Activated T-helper 1 cell treated with anti-CD3 and anti-CD28 coated beads, Interleukin-12 subunit alpha, Interleukin-12 subunit beta, Interleukin-2, Interleukin-4 antibody, amounts not matched to agents 30 ng/mL and 10 ng/mL and 1 ng/mL, durations not matched to agents 14 hours and 24 hours and 36 hours (primary cell): ENCODE measurements at regions not wholly inside any gene's neighbourhood (a gene's known extent, or its start where the extent isn't known, plus 50 kb on each side); places are given as distances from the start of the nearest gene placed in this dataset.

Experiments used
- DNase-seq: peaks from one replicate; pipeline ENCODE4 v3.0.0; 2021; ENCODE audit warnings: low spot score
- H3K27ac Mint-ChIP-seq: one replicate; pipeline ENCODE4 v1.8.0; 2021; ENCODE audit warnings: mild to moderate bottlenecking, mixed read lengths
- H3K27me3 Mint-ChIP-seq: one replicate; pipeline ENCODE4 v1.8.0; 2022; ENCODE audit warnings: mild to moderate bottlenecking, moderate library complexity, mixed read lengths; ENCODE audit not compliant: insufficient read depth
- H3K36me3 Mint-ChIP-seq: one replicate; pipeline ENCODE4 v1.8.0; 2021; ENCODE audit warnings: low read depth, mixed read lengths
- H3K4me1 Mint-ChIP-seq: one replicate; pipeline ENCODE4 v1.8.0; 2021; ENCODE audit warnings: low read depth, mixed read lengths
- H3K4me3 Mint-ChIP-seq: one replicate; pipeline ENCODE4 v1.8.0; 2021; ENCODE audit warnings: mild to moderate bottlenecking, moderate library complexity, mixed read lengths
- H3K9me3 Mint-ChIP-seq: one replicate; pipeline ENCODE4 v1.8.0; 2021; ENCODE audit warnings: mixed read lengths
- intact Hi-C: fragments of 100-400 bp; cut with micrococcal nuclease; formaldehyde crosslinking; loops from one replicate; pipeline ENCODE4 v1.15.1; 2024

GRCh38 chr11:98564881-98565280 lies 455.9 kb upstream of the CNTN5 start:
- H3K9me3 Mint-ChIP-seq: no peaks in the 10 kb centered on the region
- no peaks in the 10 kb centered on the region for H3K27me3 Mint-ChIP-seq
- no peak for DNase-seq
- no peak overlapping the region for H3K27ac Mint-ChIP-seq
- intact Hi-C loops: no loop called here
- no peak overlapping the region for H3K4me3 Mint-ChIP-seq
- H3K36me3 Mint-ChIP-seq: no peaks in the 10 kb centered on the region
- H3K4me1 Mint-ChIP-seq: no peaks in the 10 kb centered on the region

DNA sequence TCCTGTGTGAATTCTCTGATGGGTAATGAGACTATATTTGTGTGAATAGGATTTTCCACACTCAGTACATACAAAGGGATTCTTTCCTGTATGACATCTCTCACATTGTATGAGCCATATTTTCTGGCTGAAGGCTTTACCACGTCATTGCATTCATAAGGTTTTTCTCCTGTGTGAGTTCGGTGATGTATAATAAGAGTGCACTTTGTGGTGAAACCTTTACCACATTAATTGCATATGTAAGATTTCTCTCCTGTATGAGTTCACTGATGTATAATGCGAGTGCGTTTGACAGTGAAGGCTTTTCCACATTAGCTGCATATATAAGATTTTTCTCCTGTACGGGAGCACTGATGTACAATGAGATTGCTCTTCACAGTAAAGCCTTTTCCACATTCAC lies 455.4 kb upstream of the CNTN5 start:
- Mint-ChIP-seq H3K36me3 (no peaks in the 10 kb centered on the region), H3K4me1 (no peaks in the 10 kb centered on the region), H3K27me3 (no peaks in the 10 kb centered on the region), H3K4me3 (no peak overlapping the region), H3K9me3 (no peaks in the 10 kb centered on the region), H3K27ac (no peak overlapping the region)
- no peak for DNase-seq
- intact Hi-C loops: no loop called here

GRCh38 chr11:98566978-98567377 lies 453.8 kb upstream of the CNTN5 start:
- H3K27me3 Mint-ChIP-seq: no peaks in the 10 kb centered on the region
- H3K4me1 Mint-ChIP-seq: no peaks in the 10 kb centered on the region
- no peaks in the 10 kb centered on the region for H3K36me3 Mint-ChIP-seq
- H3K9me3 Mint-ChIP-seq: no peaks in the 10 kb centered on the region
- intact Hi-C loops: no loop called here
- DNase-seq: no peak
- no peak overlapping the region for H3K4me3 Mint-ChIP-seq
- no peak overlapping the region for H3K27ac Mint-ChIP-seq

GRCh38 chr11:98568013-98568412 lies 452.7 kb upstream of the CNTN5 start:
- Mint-ChIP-seq H3K4me1 (no peaks in the 10 kb centered on the region), H3K36me3 (no peaks in the 10 kb centered on the region), H3K9me3 (no peaks in the 10 kb centered on the region), H3K27me3 (no peaks in the 10 kb centered on the region), H3K4me3 (no peak overlapping the region), H3K27ac (no peak overlapping the region)
- no peak for DNase-seq
- intact Hi-C loops: no loop called here

- Mint-ChIP-seq H3K4me1 (no peaks in the 10 kb centered on the region), H3K4me3 (no peak overlapping the region), H3K27me3 (no peaks in the 10 kb centered on the region), H3K9me3 (no peaks in the 10 kb centered on the region), H3K27ac (no peak overlapping the region), H3K36me3 (no peaks in the 10 kb centered on the region)
- intact Hi-C loops: no loop called here
- no peak for DNase-seq
These were observed 447.8 kb upstream of the CNTN5 start for GRCh38 chr11:98572941-98573340.

DNA sequence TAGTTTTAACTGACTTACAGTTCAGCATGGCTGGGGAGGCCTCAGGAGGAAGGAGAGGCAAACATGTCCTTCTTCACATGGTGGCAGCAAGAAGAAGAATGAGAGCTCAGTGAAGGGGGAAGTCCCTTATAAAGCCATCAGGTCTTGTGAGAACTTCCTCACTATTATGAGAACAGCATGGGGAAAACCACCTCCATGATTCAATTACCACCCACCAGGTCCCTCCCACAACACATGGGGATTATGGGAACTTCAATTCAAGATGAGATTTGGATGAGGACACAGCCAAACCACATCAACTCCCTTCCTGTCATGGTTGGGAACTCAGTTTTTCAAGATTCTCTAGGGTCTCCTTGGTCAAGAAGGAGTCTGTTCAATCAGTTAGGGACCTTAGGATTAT lies 432.9 kb upstream of the CNTN5 start:
- Mint-ChIP-seq H3K27ac (no peak overlapping the region), H3K4me1 (no peaks in the 10 kb centered on the region), H3K4me3 (no peak overlapping the region), H3K27me3 (no peaks in the 10 kb centered on the region), H3K9me3 (peaks cover 9% of the 10 kb centered on the region), H3K36me3 (no peaks in the 10 kb centered on the region)
- DNase-seq: no peak
- intact Hi-C loops: no loop called here

GRCh38 chr11:98589967-98590366 lies 430.8 kb upstream of the CNTN5 start:
- intact Hi-C loops: no loop called here
- no peak overlapping the region for H3K27ac Mint-ChIP-seq
- no peaks in the 10 kb centered on the region for H3K27me3 Mint-ChIP-seq
- no peaks in the 10 kb centered on the region for H3K4me1 Mint-ChIP-seq
- DNase-seq: no peak
- peaks cover 11% of the 10 kb centered on the region for H3K9me3 Mint-ChIP-seq
- no peaks in the 10 kb centered on the region for H3K36me3 Mint-ChIP-seq
- H3K4me3 Mint-ChIP-seq: no peak overlapping the region

DNA sequence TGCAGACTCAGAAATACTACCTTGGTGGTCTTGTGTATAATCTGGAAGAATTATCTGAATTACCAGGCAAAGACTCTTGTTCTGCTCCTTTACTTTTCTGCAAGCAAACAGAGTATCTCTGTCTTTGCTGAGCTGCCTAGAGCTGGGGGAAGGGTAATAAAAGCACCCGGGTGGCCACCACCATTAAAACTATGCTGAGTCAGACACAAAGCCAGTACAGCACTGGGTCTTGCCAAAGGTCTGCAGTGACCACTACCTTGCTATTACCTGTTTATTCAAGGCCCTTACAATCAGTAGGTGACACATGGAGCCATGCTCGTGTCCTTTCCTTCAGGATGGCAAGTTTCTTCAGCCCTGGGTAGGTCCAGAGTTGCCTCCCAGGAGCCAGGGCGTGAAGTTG lies 420.6 kb upstream of the CNTN5 start:
- Mint-ChIP-seq H3K27ac (no peak overlapping the region), H3K27me3 (no peaks in the 10 kb centered on the region), H3K9me3 (peaks cover 6% of the 10 kb centered on the region), H3K4me1 (no peaks in the 10 kb centered on the region), H3K4me3 (no peak overlapping the region), H3K36me3 (no peaks in the 10 kb centered on the region)
- DNase-seq: no peak
- intact Hi-C loops: no loop called here

DNA sequence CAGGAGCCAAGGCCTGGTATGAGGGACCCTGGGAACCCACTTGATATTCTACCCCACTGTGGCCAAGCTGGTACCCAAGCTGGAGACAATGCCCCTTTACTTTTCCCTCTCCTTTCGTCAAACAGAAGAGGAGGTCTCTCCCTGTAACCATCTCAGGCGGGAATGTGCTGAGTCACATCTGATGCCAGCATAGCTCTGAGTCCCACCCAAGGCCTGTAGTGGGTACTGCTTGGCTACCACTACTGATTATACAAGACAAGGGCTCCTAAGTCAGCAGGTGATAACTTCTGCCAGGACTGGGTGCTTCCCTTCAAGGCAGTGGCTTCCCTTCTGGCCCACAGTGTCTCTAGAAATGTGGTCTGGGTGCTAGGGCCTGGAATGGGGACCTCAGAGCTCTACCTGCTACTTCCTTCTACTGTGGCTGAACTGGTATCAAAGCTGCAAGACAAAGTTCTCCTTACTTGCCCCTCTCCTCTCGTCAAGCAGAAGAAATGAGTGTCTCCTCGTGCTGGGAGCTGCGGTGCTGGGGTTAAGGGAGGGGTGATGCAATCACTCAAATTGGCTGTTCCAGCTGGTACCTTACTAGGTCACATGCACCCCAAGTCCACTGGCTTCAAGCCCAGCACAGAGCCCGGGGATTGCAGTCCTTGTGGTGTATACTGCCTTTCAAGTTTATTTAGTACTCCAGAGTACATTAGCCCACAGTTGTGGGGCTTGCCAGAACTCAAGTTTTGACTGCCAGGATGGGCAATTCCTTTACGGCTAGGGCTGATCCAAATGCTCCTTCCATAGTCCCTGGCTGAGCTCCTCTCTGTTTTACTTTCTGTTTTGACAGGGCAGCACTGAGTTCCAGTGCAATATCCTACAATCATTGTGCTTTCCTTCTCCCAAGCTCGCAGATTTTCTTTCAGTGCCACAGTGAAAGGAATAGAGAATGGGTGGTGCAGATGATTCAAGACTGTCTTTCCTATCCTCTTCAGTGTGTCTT lies 419.7 kb upstream of the CNTN5 start:
- H3K4me3 Mint-ChIP-seq: no peak overlapping the region
- DNase-seq: no peak
- H3K27me3 Mint-ChIP-seq: no peaks in the 10 kb centered on the region
- H3K36me3 Mint-ChIP-seq: no peaks in the 10 kb centered on the region
- no peaks in the 10 kb centered on the region for H3K4me1 Mint-ChIP-seq
- H3K27ac Mint-ChIP-seq: no peak overlapping the region
- peaks cover 6% of the 10 kb centered on the region for H3K9me3 Mint-ChIP-seq
- intact Hi-C loops: no loop called here

DNA sequence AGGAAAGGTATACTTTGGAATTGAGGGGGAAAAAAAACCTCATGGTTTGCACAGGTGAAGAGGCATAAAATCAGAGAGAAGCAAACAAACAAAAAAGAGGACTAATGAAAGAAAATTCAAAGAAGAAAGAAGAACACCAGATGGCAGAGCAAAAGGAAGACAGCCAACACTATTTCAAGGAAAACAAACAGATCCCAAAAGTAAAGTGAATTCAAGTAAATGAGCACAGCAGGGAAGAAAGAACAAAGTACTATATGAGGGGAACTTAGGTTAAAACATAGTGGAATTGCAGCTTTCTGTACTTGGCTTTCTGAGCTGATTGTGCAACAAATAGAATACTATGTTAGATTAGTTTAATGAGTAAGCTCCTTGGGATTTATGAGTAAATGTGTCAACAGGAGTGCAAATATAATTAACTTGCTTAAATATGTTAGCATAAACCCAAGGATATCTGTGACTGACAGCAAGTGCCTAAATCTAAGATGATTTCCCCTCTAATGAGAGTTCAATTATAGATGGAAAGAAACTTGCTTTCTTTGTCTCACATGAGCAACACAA lies 404.6 kb upstream of the CNTN5 start:
- peaks cover 17% of the 10 kb centered on the region for H3K9me3 Mint-ChIP-seq
- no peaks in the 10 kb centered on the region for H3K4me1 Mint-ChIP-seq
- H3K27me3 Mint-ChIP-seq: no peaks in the 10 kb centered on the region
- no peak overlapping the region for H3K4me3 Mint-ChIP-seq
- no peak overlapping the region for H3K27ac Mint-ChIP-seq
- DNase-seq: no peak
- H3K36me3 Mint-ChIP-seq: no peaks in the 10 kb centered on the region
- intact Hi-C loops: no loop called here

DNA sequence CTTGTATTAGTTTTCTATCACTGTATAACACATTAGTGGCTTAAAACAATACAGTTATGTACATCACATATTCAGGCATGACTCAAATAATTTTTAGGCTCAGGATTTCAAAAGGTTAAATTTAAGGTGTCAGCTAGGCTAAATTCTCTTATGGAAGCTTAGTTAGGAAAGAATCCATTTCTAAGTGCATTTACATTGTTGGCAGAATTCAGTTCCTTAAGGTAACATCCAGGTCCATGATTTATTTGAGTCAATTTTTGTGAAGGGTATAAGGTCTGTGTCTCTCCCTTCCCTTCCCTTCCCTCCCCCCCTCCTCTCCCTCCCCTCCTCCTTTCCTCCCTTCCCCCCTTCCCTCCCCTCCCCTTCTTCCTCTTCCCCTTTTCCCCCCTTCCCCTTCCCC lies 399.0 kb upstream of the CNTN5 start:
- Mint-ChIP-seq H3K9me3 (peaks cover 28% of the 10 kb centered on the region), H3K4me3 (no peak overlapping the region), H3K27ac (no peak overlapping the region), H3K27me3 (no peaks in the 10 kb centered on the region), H3K36me3 (no peaks in the 10 kb centered on the region), H3K4me1 (no peaks in the 10 kb centered on the region)
- intact Hi-C loops: no loop called here
- DNase-seq: no peak

DNA sequence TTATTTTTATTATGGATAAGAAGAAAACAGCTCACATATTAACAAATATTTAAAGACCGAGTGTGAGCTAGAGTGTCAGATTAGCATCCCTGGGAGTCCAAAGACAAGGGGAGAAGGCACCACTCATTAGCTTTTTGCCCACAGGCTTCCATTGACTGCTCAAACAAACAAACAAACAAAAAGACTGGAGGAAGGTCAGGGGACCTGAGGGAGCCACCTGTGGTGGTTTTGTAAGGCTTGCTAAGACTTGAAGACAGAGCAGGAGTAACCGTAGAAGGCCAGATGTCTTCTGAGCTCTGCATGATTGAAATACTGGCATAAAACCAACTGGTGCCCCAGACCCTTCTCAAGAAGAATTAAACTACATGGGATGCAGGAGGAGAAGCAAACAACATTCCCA lies 395.2 kb upstream of the CNTN5 start:
- no peak for DNase-seq
- intact Hi-C loops: no loop called here
- Mint-ChIP-seq H3K27me3 (no peaks in the 10 kb centered on the region), H3K4me1 (no peaks in the 10 kb centered on the region), H3K4me3 (no peak overlapping the region), H3K9me3 (peaks cover 20% of the 10 kb centered on the region), H3K36me3 (no peaks in the 10 kb centered on the region), H3K27ac (no peak overlapping the region)

DNA sequence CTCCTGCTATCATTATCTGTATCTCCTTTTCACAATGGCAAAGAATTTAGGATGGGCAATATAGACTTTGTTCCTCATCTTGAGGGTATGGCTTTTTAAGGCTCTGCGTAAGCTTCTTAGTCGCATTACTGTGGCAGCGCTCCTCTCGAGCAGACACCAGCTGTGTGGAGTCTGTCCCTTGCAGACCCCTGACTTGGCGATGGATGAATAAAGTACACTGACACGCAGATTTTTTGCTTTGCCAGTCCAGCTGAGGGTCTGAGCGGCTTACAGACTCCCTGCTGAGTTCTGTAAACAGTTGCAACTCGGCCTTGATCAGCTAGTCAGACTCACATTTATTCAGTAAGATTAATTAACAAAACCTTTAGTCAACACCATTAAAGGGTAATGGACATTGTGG lies 390.0 kb upstream of the CNTN5 start:
- no peaks in the 10 kb centered on the region for H3K4me1 Mint-ChIP-seq
- H3K4me3 Mint-ChIP-seq: no peak overlapping the region
- peaks cover 9% of the 10 kb centered on the region for H3K9me3 Mint-ChIP-seq
- no peaks in the 10 kb centered on the region for H3K27me3 Mint-ChIP-seq
- no peak overlapping the region for H3K27ac Mint-ChIP-seq
- intact Hi-C loops: no loop called here
- H3K36me3 Mint-ChIP-seq: no peaks in the 10 kb centered on the region
- DNase-seq: no peak
